ENCODE measurements at regions not wholly inside any gene's neighbourhood (a gene's known extent, or its start where the extent isn't known, plus 50 kb on each side); places are given as distances from the start of the nearest gene placed in this dataset.

DNA sequence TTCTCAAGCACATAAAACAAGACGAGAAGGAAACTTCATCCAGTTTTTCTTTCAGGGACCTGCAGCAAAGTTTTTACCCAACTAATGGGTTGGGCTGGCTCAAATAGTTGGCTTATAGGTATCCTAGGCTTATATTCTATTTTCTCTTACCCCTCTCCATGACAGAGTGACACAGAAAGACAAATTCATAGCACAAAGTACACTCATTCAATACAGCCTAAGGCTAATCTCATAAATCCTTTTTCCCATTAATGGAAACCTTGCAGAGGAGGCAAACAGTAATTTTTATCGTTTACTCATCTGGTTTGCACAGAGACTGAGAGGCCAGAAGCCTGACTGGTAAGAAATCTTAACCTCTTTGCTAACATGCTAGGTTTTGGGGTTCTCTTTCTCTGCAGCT lies 1589.9 kb downstream of the SLITRK1 start:
- Histone ChIP-seq H3K4me3 (no peak overlapping the region), H3K27ac (ENCODE audit: control insufficient read depth, insufficient read depth) (no peak overlapping the region), H3K36me3 (ENCODE audit: control insufficient read depth in 2 of 2, insufficient read depth in 2 of 2, low read length in 1 of 2) (no peaks in the 10 kb centered on the region), H4K20me1 (ENCODE audit: control insufficient read depth, insufficient read depth) (no peaks in the 10 kb centered on the region), H3K27me3 (replicated peaks in 1 of 2; ENCODE audit: control insufficient read depth in 2 of 2, insufficient read depth in 2 of 2, low read length in 1 of 2) (no peaks in the 10 kb centered on the region), H2AFZ (ENCODE audit: control insufficient read depth, low read depth, low read length) (no peak overlapping the region), H3K79me2 (ENCODE audit: control insufficient read depth, insufficient read depth, low read length) (no peaks in the 10 kb centered on the region), H3K9me3 (replicated peaks; ENCODE audit: control insufficient read depth, insufficient read depth, low read length) (no peaks in the 10 kb centered on the region; the same call in 2 of the 3 replicates), H3K4me1 (ENCODE audit: control insufficient read depth, insufficient read depth, low read length) (no peaks in the 10 kb centered on the region), H3K4me2 (ENCODE audit: control insufficient read depth, insufficient read depth) (no peak overlapping the region), H3K9ac (ENCODE audit: control insufficient read depth, insufficient read depth, low read length) (no peak overlapping the region)
- TF ChIP-seq ELK1 (IDR thresholded peaks at IDR 0.05; ENCODE audit: low read depth, low read length) (no peak), KLF5 (IDR thresholded peaks at IDR 0.05; ENCODE audit: partially characterized antibody) (no peak), STAT1 (conservative IDR thresholded peaks at IDR 0.05) (no peak), ESRRA (IDR thresholded peaks at IDR 0.05; ENCODE audit: low read length) (no peak), SUPT20H (IDR thresholded peaks at IDR 0.05; ENCODE audit: borderline replicate concordance, control insufficient read depth, low read depth, low read length) (no peak), POLR2AphosphoS2 (IDR thresholded peaks at IDR 0.05; ENCODE audit: low read depth, low read length) (no peak), IKZF1 (conservative IDR thresholded peaks at IDR 0.05) (no peak), BCL11A (IDR thresholded peaks at IDR 0.05; ENCODE audit: low read depth, low read length) (no peak), ATF3 (IDR thresholded peaks at IDR 0.05; ENCODE audit: borderline replicate concordance, extremely low read depth, low read depth, low read length) (no peak), BHLHE40 (IDR thresholded peaks at IDR 0.05; ENCODE audit: borderline replicate concordance in 1 of 2, low read depth in 2 of 2, low read length in 1 of 2) (no peak)
- TF ChIP-seq, protein P1, sequence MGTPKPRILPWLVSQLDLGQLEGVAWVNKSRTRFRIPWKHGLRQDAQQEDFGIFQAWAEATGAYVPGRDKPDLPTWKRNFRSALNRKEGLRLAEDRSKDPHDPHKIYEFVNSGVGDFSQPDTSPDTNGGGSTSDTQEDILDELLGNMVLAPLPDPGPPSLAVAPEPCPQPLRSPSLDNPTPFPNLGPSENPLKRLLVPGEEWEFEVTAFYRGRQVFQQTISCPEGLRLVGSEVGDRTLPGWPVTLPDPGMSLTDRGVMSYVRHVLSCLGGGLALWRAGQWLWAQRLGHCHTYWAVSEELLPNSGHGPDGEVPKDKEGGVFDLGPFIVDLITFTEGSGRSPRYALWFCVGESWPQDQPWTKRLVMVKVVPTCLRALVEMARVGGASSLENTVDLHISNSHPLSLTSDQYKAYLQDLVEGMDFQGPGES (IDR thresholded peaks at IDR 0.05) = no peak
- TF ChIP-seq, protein P2, sequence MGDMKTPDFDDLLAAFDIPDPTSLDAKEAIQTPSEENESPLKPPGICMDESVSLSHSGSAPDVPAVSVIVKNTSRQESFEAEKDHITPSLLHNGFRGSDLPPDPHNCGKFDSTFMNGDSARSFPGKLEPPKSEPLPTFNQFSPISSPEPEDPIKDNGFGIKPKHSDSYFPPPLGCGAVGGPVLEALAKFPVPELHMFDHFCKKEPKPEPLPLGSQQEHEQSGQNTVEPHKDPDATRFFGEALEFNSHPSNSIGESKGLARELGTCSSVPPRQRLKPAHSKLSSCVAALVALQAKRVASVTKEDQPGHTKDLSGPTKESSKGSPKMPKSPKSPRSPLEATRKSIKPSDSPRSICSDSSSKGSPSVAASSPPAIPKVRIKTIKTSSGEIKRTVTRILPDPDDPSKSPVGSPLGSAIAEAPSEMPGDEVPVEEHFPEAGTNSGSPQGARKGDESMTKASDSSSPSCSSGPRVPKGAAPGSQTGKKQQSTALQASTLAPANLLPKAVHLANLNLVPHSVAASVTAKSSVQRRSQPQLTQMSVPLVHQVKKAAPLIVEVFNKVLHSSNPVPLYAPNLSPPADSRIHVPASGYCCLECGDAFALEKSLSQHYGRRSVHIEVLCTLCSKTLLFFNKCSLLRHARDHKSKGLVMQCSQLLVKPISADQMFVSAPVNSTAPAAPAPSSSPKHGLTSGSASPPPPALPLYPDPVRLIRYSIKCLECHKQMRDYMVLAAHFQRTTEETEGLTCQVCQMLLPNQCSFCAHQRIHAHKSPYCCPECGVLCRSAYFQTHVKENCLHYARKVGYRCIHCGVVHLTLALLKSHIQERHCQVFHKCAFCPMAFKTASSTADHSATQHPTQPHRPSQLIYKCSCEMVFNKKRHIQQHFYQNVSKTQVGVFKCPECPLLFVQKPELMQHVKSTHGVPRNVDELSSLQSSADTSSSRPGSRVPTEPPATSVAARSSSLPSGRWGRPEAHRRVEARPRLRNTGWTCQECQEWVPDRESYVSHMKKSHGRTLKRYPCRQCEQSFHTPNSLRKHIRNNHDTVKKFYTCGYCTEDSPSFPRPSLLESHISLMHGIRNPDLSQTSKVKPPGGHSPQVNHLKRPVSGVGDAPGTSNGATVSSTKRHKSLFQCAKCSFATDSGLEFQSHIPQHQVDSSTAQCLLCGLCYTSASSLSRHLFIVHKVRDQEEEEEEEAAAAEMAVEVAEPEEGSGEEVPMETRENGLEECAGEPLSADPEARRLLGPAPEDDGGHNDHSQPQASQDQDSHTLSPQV (IDR thresholded peaks at IDR 0.05) = no peak
- TF ChIP-seq, protein P3, sequence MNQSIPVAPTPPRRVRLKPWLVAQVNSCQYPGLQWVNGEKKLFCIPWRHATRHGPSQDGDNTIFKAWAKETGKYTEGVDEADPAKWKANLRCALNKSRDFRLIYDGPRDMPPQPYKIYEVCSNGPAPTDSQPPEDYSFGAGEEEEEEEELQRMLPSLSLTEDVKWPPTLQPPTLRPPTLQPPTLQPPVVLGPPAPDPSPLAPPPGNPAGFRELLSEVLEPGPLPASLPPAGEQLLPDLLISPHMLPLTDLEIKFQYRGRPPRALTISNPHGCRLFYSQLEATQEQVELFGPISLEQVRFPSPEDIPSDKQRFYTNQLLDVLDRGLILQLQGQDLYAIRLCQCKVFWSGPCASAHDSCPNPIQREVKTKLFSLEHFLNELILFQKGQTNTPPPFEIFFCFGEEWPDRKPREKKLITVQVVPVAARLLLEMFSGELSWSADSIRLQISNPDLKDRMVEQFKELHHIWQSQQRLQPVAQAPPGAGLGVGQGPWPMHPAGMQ (IDR thresholded peaks at IDR 0.05; ENCODE audit: borderline replicate concordance) = no peak
- DNase-seq (ENCODE audit: low read depth, low spot score) = no peak
- 12% methylated on average over 2 of the region's 2 CpGs for whole genome bisulfite sequencing (ENCODE audit: insufficient coverage, insufficient replicate concordance, low lambda C conversion rate, missing lambda C conversion rate)
- ChIA-PET RAD21 (ENCODE audit: unreplicated experiment) (no interaction called here), CTCF (no interaction called here), POLR2A (no interaction called here), SMC1A (ENCODE audit: uncharacterized antibody, unreplicated experiment) (no interaction called here)
- no peak for FAIRE-seq
- no peak for ATAC-seq
- no TSS peak for BruUV-seq (replicated peaks)
- in situ Hi-C loops (cut with MboI) (no loop called here), intact Hi-C loops (cut with micrococcal nuclease; ENCODE audit: unreplicated experiment) (no loop called here)

Measured in GM12878 (cell line).